ENCODE measurements at regions not wholly inside any gene's neighbourhood (a gene's known extent, or its start where the extent isn't known, plus 50 kb on each side); places are given as distances from the start of the nearest gene placed in this dataset.

DNA sequence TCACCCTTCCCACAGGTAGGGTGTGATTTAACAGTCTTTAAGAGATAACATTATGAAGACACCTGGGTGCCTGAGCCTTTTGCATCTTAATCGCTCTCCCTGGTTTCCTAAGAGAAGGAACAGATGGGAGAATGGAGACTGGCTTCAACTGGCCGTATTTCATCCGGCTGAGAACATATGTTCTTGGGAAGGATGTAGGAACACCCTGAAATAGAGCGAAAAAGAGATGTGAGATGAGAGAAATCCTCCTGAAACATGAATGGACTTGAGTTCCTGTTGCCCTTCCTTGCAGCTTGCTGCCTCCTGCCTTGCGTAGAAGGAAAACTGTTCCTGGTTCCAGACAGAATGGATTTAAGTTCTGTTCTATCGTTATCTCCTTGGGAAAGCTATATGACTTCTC lies 385.4 kb upstream of the RBFOX1 start:
- H3K36me3 ChIP-seq, result no peaks in the 10 kb centered on the region
- no peak overlapping the region for H3K27ac ChIP-seq
- TF ChIP-seq POLR2AphosphoS5 (IDR thresholded peaks at IDR 0.05) (no peak), EP300 (IDR thresholded peaks at IDR 0.05; ENCODE audit: low read depth) (no peak), POLR2A (IDR thresholded peaks at IDR 0.05) (no peak)
- TF ChIP-seq, protein P1, sequence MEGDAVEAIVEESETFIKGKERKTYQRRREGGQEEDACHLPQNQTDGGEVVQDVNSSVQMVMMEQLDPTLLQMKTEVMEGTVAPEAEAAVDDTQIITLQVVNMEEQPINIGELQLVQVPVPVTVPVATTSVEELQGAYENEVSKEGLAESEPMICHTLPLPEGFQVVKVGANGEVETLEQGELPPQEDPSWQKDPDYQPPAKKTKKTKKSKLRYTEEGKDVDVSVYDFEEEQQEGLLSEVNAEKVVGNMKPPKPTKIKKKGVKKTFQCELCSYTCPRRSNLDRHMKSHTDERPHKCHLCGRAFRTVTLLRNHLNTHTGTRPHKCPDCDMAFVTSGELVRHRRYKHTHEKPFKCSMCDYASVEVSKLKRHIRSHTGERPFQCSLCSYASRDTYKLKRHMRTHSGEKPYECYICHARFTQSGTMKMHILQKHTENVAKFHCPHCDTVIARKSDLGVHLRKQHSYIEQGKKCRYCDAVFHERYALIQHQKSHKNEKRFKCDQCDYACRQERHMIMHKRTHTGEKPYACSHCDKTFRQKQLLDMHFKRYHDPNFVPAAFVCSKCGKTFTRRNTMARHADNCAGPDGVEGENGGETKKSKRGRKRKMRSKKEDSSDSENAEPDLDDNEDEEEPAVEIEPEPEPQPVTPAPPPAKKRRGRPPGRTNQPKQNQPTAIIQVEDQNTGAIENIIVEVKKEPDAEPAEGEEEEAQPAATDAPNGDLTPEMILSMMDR (IDR thresholded peaks at IDR 0.05), result no peak
- no peaks in the 10 kb centered on the region for H3K27me3 ChIP-seq
- WGBS, 2 donors (ENCODE audit: low coverage in 1 of 2), result 85 to 86% methylated on average over 6 of the region's 6 CpGs
- intact Hi-C loops (cut with DNase I; ENCODE audit: low total_unique reads) (no loop called here), in situ Hi-C loops (cut with MboI; ENCODE audit: low pct_ligation_motif_present in 1 of 4, low pct_unique_long_range_greater_than_20kb in 1 of 4, low sequenced_read_pairs in 3 of 4) (no loop called here)
- no peaks in the 10 kb centered on the region for H3K4me1 ChIP-seq
- H3K9me3 ChIP-seq, result no peaks in the 10 kb centered on the region
- no peak overlapping the region for H3K4me3 ChIP-seq
- DNase-seq, result no peak

DNA sequence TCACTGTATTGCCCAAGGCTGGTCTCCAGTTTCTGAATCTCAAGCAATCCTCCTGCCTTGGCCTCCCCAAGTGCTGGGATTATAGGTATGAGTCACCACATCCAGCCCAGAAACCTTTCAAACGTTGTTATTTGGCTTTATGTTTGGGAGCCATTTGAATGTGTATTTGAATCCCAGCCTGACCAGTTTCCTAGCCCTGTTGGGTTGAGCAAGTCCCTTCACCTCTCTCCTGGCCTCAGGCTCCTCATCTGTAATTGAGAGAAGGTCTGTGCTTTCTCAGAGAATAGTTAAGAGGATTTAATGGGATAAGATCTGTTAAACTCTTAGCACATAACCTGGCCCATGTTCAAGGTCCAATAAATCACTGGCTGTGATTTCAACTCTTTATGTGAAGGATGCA lies 385.8 kb upstream of the RBFOX1 start:
- TF ChIP-seq, protein P1 (IDR thresholded peaks at IDR 0.05), result no peak
- TF ChIP-seq POLR2AphosphoS5 (IDR thresholded peaks at IDR 0.05), result no peak
- TF ChIP-seq POLR2A (IDR thresholded peaks at IDR 0.05), result no peak
- TF ChIP-seq EP300 (IDR thresholded peaks at IDR 0.05; ENCODE audit: low read depth), result no peak
- H3K27me3 ChIP-seq, result no peaks in the 10 kb centered on the region
- H3K4me1 ChIP-seq, result no peaks in the 10 kb centered on the region
- H3K4me3 ChIP-seq, result no peak overlapping the region
- in situ Hi-C loops (cut with MboI; ENCODE audit: low pct_ligation_motif_present in 1 of 4, low pct_unique_long_range_greater_than_20kb in 1 of 4, low sequenced_read_pairs in 3 of 4), result no loop called here
- DNase-seq, result no peak
- H3K27ac ChIP-seq, result no peak overlapping the region
- WGBS, 2 donors (ENCODE audit: low coverage in 1 of 2), result 38 to 43% methylated on average over 1 of the region's 1 CpG
- H3K36me3 ChIP-seq, result no peaks in the 10 kb centered on the region
- intact Hi-C loops (cut with DNase I; ENCODE audit: low total_unique reads), result no loop called here
- no peaks in the 10 kb centered on the region for H3K9me3 ChIP-seq

DNA sequence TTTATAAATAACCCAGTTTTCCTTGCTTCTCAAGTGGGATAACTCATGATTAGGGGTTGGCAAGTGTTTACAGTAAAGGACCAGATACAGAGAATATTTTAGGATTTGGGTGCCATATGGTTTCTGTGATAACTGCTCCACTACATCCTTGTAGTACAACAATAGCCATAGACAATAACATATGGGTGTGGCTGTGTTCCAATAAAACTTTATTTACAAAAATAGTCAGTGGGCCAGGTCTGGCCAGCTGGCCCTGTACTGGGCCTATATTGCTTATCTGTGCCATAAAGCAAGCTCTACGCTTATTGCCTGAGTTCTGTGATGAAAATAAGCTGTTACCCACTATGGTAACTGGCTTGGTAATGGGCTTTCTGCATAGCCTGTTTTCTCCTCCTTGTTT lies 386.5 kb upstream of the RBFOX1 start:
- WGBS, 2 donors (ENCODE audit: low coverage in 1 of 2), result 60 to 80% methylated on average over 1 of the region's 1 CpG
- no peaks in the 10 kb centered on the region for H3K36me3 ChIP-seq
- TF ChIP-seq, protein P1 (IDR thresholded peaks at IDR 0.05), result no peak
- no peak for TF ChIP-seq EP300 (IDR thresholded peaks at IDR 0.05; ENCODE audit: low read depth)
- TF ChIP-seq POLR2A (IDR thresholded peaks at IDR 0.05), result no peak
- TF ChIP-seq POLR2AphosphoS5 (IDR thresholded peaks at IDR 0.05), result no peak
- intact Hi-C loops (cut with DNase I; ENCODE audit: low total_unique reads) (no loop called here), in situ Hi-C loops (cut with MboI; ENCODE audit: low pct_ligation_motif_present in 1 of 4, low pct_unique_long_range_greater_than_20kb in 1 of 4, low sequenced_read_pairs in 3 of 4) (no loop called here)
- H3K4me3 ChIP-seq, result no peak overlapping the region
- H3K27ac ChIP-seq, result no peak overlapping the region
- no peak for DNase-seq
- H3K27me3 ChIP-seq, result no peaks in the 10 kb centered on the region
- no peaks in the 10 kb centered on the region for H3K4me1 ChIP-seq
- no peaks in the 10 kb centered on the region for H3K9me3 ChIP-seq

DNA sequence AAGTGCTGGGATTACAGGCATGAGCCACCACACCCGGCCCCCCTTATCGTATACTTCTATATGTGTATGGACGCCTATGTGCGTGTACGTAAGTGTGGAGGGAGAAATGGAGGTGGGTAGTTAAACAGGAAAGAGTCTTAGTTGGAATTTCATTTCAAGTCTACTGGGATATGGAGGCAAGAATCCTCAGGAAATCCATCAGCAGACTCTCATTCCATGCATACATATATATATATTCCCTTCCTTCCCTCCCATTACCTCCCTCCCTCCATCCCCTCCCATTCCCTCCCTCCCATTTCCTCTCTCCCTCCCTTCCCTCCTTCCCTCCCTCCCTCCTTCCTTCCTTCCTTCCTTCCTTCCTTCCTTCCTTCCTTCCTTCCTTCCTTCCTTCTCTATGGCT lies 391.7 kb upstream of the RBFOX1 start:
- H3K4me1 ChIP-seq, result no peaks in the 10 kb centered on the region
- TF ChIP-seq EP300 (IDR thresholded peaks at IDR 0.05; ENCODE audit: low read depth) (no peak), POLR2A (IDR thresholded peaks at IDR 0.05) (no peak)
- TF ChIP-seq, protein P1 (IDR thresholded peaks at IDR 0.05), result no peak
- no peak for DNase-seq
- H3K27ac ChIP-seq, result no peak overlapping the region
- no peak overlapping the region for H3K4me3 ChIP-seq
- intact Hi-C loops (cut with DNase I; ENCODE audit: low total_unique reads) (no loop called here), in situ Hi-C loops (cut with MboI; ENCODE audit: low pct_ligation_motif_present in 1 of 4, low pct_unique_long_range_greater_than_20kb in 1 of 4, low sequenced_read_pairs in 3 of 4) (no loop called here)
- WGBS, 2 donors (ENCODE audit: low coverage in 1 of 2), result 89 to 90% methylated on average over 5 of the region's 5 CpGs
- H3K27me3 ChIP-seq, result no peaks in the 10 kb centered on the region
- H3K36me3 ChIP-seq, result no peaks in the 10 kb centered on the region
- H3K9me3 ChIP-seq, result no peaks in the 10 kb centered on the region

Measured in transverse colon (tissue), 4 donors.